Esophagus squamous epithelium (tissue), 5 donors: ENCODE measurements at regions not wholly inside any gene's neighbourhood (a gene's known extent, or its start where the extent isn't known, plus 50 kb on each side); places are given as distances from the start of the nearest gene placed in this dataset.
"Not testable (repeated sequence)": the region's sequence is repeated elsewhere in the genome, so short reads cannot be mapped to it uniquely, and the experiment has no call there.

ENCODE experiments used
- DNase-seq: peaks from one replicate; lab custom pipeline; 2025; lab: John Stamatoyannopoulos, UW
- H3K27ac ChIP-seq, 4 donors: fragments of 200-600 bp; sonication (generic); one replicate each; pipeline ENCODE4 v1.5.1; 2016 to 2019; ENCODE audit warnings: mild to moderate bottlenecking in 1 of 4
- H3K27me3 ChIP-seq, 4 donors: fragments of 200-600 bp; sonication (generic); 1 replicate in 3 of 4; 2 replicates in 1 of 4; pipeline versions ENCODE4 v1.5.1 to v1.6.0; 2017 to 2021; ENCODE audit warnings: antibody characterized with exemption in 1 of 4
- H3K36me3 ChIP-seq, 3 donors: fragments of 200-600 bp; sonication (generic); one replicate each; pipeline ENCODE4 v1.5.1; 2016 to 2019
- H3K4me1 ChIP-seq, 3 donors: fragments of 200-600 bp; sonication (generic); one replicate each; pipeline ENCODE4 v1.5.1; 2017 to 2019
- H3K4me3 ChIP-seq, 4 donors: fragments of 200-600 bp; sonication (generic); 1 replicate in 3 of 4; 2 replicates in 1 of 4; pipeline ENCODE4 v1.5.1; 2016 to 2019; ENCODE audit warnings: mild to moderate bottlenecking in 2 of 4, moderate library complexity in 1 of 4
- H3K9me3 ChIP-seq, 3 donors: fragments of 200-600 bp; sonication (generic); one replicate each; pipeline ENCODE4 v1.5.1; 2016 to 2019
- POLR2A ChIP-seq, 4 donors: fragments of 450-650 bp; IDR thresholded peaks; one replicate each; pipeline ENCODE4 v1.6.1; 2017; ENCODE audit warnings: antibody characterized with exemption in 4 of 4, mild to moderate bottlenecking in 4 of 4, moderate library complexity in 3 of 4
- WGBS, 2 donors: methylation state at CpG; one replicate each; pipeline ENCODE4 v1.1.5; 2018; 5-methylcytosine and 5-hydroxymethylcytosine counted together
- intact Hi-C: fragments of 100-400 bp; cut with DNase I; formaldehyde crosslinking; loops from one replicate; pipeline ENCODE4 v1.15.0; 2022
- TF ChIP-seq, protein P1 (sequence below), 6 experiments: fragments of 450-650 bp in 4 of 6; fragments of 200-600 bp in 2 of 6; sonication (generic) in 2 of 6; IDR thresholded peaks; one replicate each; pipeline ENCODE4 v1.5.1; 2016 to 2019; ENCODE audit warnings: antibody characterized with exemption in 6 of 6, mild to moderate bottlenecking in 4 of 6, moderate library complexity in 4 of 6
- donor health status: DM: yes; HTN: yes; CAD: no.

DNA sequence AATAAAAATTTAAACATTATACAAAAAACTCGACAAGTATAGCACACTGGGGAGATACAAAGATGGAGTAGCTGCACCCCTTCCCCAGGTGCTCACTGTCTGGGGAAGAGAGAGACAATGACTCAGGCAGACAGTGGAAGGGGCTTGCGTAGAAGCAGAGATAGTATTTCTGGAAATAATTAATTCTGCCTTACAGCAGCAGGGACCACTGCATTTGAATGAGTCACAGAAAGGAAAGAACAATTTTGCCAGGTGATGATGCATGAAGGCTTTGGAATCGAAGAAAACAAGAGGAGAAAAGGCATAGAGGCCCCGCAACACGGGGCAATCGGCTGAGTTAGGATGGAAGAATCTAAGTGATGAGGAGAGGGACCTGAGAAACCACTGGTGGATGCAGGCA is 447.4 kb downstream of the EFNB2 start:
- no peak overlapping the region for H3K4me3 ChIP-seq
- no peak for TF ChIP-seq POLR2A (IDR thresholded peaks at IDR 0.05)
- TF ChIP-seq, protein P1, sequence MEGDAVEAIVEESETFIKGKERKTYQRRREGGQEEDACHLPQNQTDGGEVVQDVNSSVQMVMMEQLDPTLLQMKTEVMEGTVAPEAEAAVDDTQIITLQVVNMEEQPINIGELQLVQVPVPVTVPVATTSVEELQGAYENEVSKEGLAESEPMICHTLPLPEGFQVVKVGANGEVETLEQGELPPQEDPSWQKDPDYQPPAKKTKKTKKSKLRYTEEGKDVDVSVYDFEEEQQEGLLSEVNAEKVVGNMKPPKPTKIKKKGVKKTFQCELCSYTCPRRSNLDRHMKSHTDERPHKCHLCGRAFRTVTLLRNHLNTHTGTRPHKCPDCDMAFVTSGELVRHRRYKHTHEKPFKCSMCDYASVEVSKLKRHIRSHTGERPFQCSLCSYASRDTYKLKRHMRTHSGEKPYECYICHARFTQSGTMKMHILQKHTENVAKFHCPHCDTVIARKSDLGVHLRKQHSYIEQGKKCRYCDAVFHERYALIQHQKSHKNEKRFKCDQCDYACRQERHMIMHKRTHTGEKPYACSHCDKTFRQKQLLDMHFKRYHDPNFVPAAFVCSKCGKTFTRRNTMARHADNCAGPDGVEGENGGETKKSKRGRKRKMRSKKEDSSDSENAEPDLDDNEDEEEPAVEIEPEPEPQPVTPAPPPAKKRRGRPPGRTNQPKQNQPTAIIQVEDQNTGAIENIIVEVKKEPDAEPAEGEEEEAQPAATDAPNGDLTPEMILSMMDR (IDR thresholded peaks at IDR 0.05), result no peak
- no peaks in the 10 kb centered on the region for H3K9me3 ChIP-seq
- no peak overlapping the region for H3K27ac ChIP-seq
- no peak for DNase-seq
- WGBS, 2 donors, result 83 to 85% methylated on average over 6 of the region's 6 CpGs
- no peaks in the 10 kb centered on the region for H3K4me1 ChIP-seq
- no peaks in the 10 kb centered on the region for H3K36me3 ChIP-seq
- intact Hi-C loops, result no loop called here
- H3K27me3 ChIP-seq, result no peaks in the 10 kb centered on the region

- H3K27ac ChIP-seq, result no peak overlapping the region
- WGBS, 2 donors, result 83 to 92% methylated on average over 10 of the region's 10 CpGs
- intact Hi-C loops, result no loop called here
Measured at GRCh38 chr13:106087201-106087600, 448.3 kb downstream of the EFNB2 start.

GRCh38 chr13:106083620-106084350 is 451.7 kb downstream of the EFNB2 start:
- Histone ChIP-seq H3K4me1 (no peaks in the 10 kb centered on the region), H3K36me3 (no peaks in the 10 kb centered on the region), H3K4me3 (no peak overlapping the region), H3K27ac (no peak overlapping the region), H3K9me3 (no peaks in the 10 kb centered on the region), H3K27me3 (no peaks in the 10 kb centered on the region)
- intact Hi-C loops, result no loop called here
- TF ChIP-seq POLR2A (IDR thresholded peaks at IDR 0.05), result no peak
- TF ChIP-seq, protein P1 (IDR thresholded peaks at IDR 0.05), result peak in 5 of 6 experiments; percentile 44 to 84 (median 56)
- 19 to 41% methylated on average over 3 of the region's 3 CpGs for WGBS, 2 donors
- DNase-seq, result no peak

More at GRCh38 chr13:106087201-106087600, 448.3 kb downstream of the EFNB2 start:
- no peaks in the 10 kb centered on the region for H3K36me3 ChIP-seq
- H3K9me3 ChIP-seq, result no peaks in the 10 kb centered on the region
- H3K4me1 ChIP-seq, result no peaks in the 10 kb centered on the region
- H3K27me3 ChIP-seq, result no peaks in the 10 kb centered on the region
- no peak for DNase-seq
- H3K4me3 ChIP-seq, result no peak overlapping the region
- TF ChIP-seq, protein P1 (IDR thresholded peaks at IDR 0.05), result no peak
- TF ChIP-seq POLR2A (IDR thresholded peaks at IDR 0.05), result no peak

- H3K36me3 ChIP-seq, intact Hi-C loops, H3K9me3 ChIP-seq, H3K4me1 ChIP-seq, DNase-seq, H3K27me3 ChIP-seq, H3K4me3 ChIP-seq, H3K27ac ChIP-seq: not testable (repeated sequence)
- WGBS, 2 donors, result 91 to 97% methylated on average over 3 to 6 of the region's 6 CpGs
Measured at GRCh38 chr13:106081221-106081620, 454.2 kb downstream of the EFNB2 start.

- Histone ChIP-seq H3K27ac (no peak overlapping the region), H3K4me1 (no peaks in the 10 kb centered on the region), H3K27me3 (no peaks in the 10 kb centered on the region), H3K36me3 (no peaks in the 10 kb centered on the region), H3K9me3 (no peaks in the 10 kb centered on the region), H3K4me3 (no peak overlapping the region)
- DNase-seq, result no peak
- TF ChIP-seq, protein P1 (IDR thresholded peaks at IDR 0.05), result no peak
- no peak for TF ChIP-seq POLR2A (IDR thresholded peaks at IDR 0.05)
- WGBS, 2 donors, result 31 to 42% methylated on average over 1 of the region's 1 CpG
- intact Hi-C loops, result no loop called here
Measured at GRCh38 chr13:106078191-106078590, 457.3 kb downstream of the EFNB2 start.
